CD4-positive, alpha-beta T cell (primary cell): ENCODE measurements at regions not wholly inside any gene's neighbourhood (a gene's known extent, or its start where the extent isn't known, plus 50 kb on each side); places are given as distances from the start of the nearest gene placed in this dataset.

Experiments
- ATAC-seq: fragments of 200-7000 bp; cut with Tn5 transposase; one replicate; pipeline ENCODE4 v1.10.0; 2022; ENCODE audit warnings: mild to moderate bottlenecking; ENCODE audit not compliant: poor library complexity
- CTCF ChIA-PET: fragments of 350-600 bp; sonication (Branson Sonifier 250); formaldehyde crosslinking; loops from one replicate; lab custom pipeline; 2021; ENCODE audit warnings: antibody characterized with exemption, inconsistent platforms; lab: Charles Lee
- POLR2A ChIA-PET: fragments of 350-600 bp; sonication (Branson Sonifier 250); formaldehyde crosslinking; loops from one replicate; lab custom pipeline; 2021; ENCODE audit warnings: antibody characterized with exemption, inconsistent platforms; lab: Charles Lee
- DNase-seq, 14 experiments: peaks; one replicate each; pipeline ENCODE4 v3.0.0-alpha.2; 2013 to 2020; ENCODE audit warnings: mixed read lengths in 2 of 14
- H3K27ac ChIP-seq, 2 donors: one replicate each; pipeline versions ENCODE4 v1.5.1 to v1.7.0; 2013; ENCODE audit warnings: low read length in 2 of 2, low read depth in 1 of 2, mild to moderate bottlenecking in 1 of 2
- H3K27me3 ChIP-seq, 2 experiments: 1 replicate in 1 of 2; 2 replicates in 1 of 2; pipeline versions ENCODE4 v1.6.1 to v1.7.0; 2013; ENCODE audit warnings: low read length in 2 of 2, control low read depth in 1 of 2, mild to moderate bottlenecking in 1 of 2, moderate library complexity in 1 of 2; ENCODE audit not compliant: insufficient read depth in 2 of 2, control insufficient read depth in 1 of 2
- H3K36me3 ChIP-seq: one replicate; pipeline ENCODE4 v1.6.1; 2013; ENCODE audit warnings: low read length, control low read depth; ENCODE audit not compliant: insufficient read depth
- H3K4me1 ChIP-seq: one replicate; pipeline ENCODE4 v1.6.1; 2013; ENCODE audit warnings: low read length, control low read depth; ENCODE audit not compliant: insufficient read depth
- H3K4me3 ChIP-seq: one replicate; pipeline ENCODE4 v1.5.1; 2013; ENCODE audit warnings: mild to moderate bottlenecking, low read length, moderate library complexity
- H3K9me3 ChIP-seq, 2 experiments: 1 replicate in 1 of 2; 2 replicates in 1 of 2; pipeline versions ENCODE4 v1.6.1 to v1.7.0; 2013; ENCODE audit warnings: low read length in 2 of 2, mild to moderate bottlenecking in 2 of 2, control low read depth in 1 of 2, moderate library complexity in 1 of 2; ENCODE audit not compliant: control insufficient read depth in 1 of 2, insufficient read depth in 1 of 2
- H3K27ac Mint-ChIP-seq: one replicate; pipeline ENCODE4 v1.8.0; 2020; ENCODE audit warnings: mixed read lengths
- H3K27me3 Mint-ChIP-seq: one replicate; pipeline ENCODE4 v1.8.0; 2021; ENCODE audit warnings: mixed read lengths
- H3K36me3 Mint-ChIP-seq: one replicate; pipeline ENCODE4 v1.8.0; 2021; ENCODE audit warnings: low read depth, mixed read lengths
- H3K4me1 Mint-ChIP-seq: one replicate; pipeline ENCODE4 v1.8.0; 2021; ENCODE audit warnings: low read depth, mixed read lengths
- H3K4me3 Mint-ChIP-seq: one replicate; pipeline ENCODE4 v1.8.0; 2020; ENCODE audit warnings: mild to moderate bottlenecking, mixed read lengths
- H3K9me3 Mint-ChIP-seq: one replicate; pipeline ENCODE4 v1.8.0; 2020; ENCODE audit warnings: mixed read lengths
- CTCF ChIP-seq: fragments of 200-600 bp; IDR thresholded peaks from one replicate; pipeline ENCODE4 v1.8.0; 2022; ENCODE audit warnings: antibody characterized with exemption, mild to moderate bottlenecking
- intact Hi-C, 2 experiments: fragments of 100-400 bp; cut with DNase I in 1 of 2; cut with micrococcal nuclease in 1 of 2; formaldehyde crosslinking; loops; one replicate each; pipeline versions ENCODE4 v1.15.1 to v1.9.0; 2023 to 2025; cut with DNase I, micrococcal nuclease

- Mint-ChIP-seq H3K4me3 (no peak overlapping the region), H3K27me3 (peaks cover 13% of the 10 kb centered on the region), H3K27ac (no peak overlapping the region), H3K9me3 (no peaks in the 10 kb centered on the region), H3K4me1 (no peaks in the 10 kb centered on the region), H3K36me3 (no peaks in the 10 kb centered on the region)
- Histone ChIP-seq H3K27me3 (no peaks in the 10 kb centered on the region), H3K4me3 (no peak overlapping the region), H3K27ac (no peak overlapping the region), H3K9me3 (no peaks in the 10 kb centered on the region), H3K4me1 (no peaks in the 10 kb centered on the region), H3K36me3 (no peaks in the 10 kb centered on the region)
- intact Hi-C loops = no loop called here
- POLR2A ChIA-PET = no interaction called here
- no peak for TF ChIP-seq CTCF
- ATAC-seq (no peak), DNase-seq (no peak)
- CTCF ChIA-PET = no interaction called here
These were observed 138.9 kb upstream of the LYZL1 start for GRCh38 chr10:29150010-29150409.

- ATAC-seq (no peak), DNase-seq (no peak)
- no peaks in the 10 kb centered on the region for H3K36me3 ChIP-seq
- TF ChIP-seq CTCF = no peak
- CTCF ChIA-PET = no interaction called here
- no peak overlapping the region for H3K27ac ChIP-seq
- Mint-ChIP-seq H3K9me3 (no peaks in the 10 kb centered on the region), H3K4me1 (no peaks in the 10 kb centered on the region), H3K27me3 (peaks cover 8% of the 10 kb centered on the region), H3K4me3 (no peak overlapping the region), H3K36me3 (no peaks in the 10 kb centered on the region), H3K27ac (no peak overlapping the region)
- H3K4me3 ChIP-seq = no peak overlapping the region
- POLR2A ChIA-PET = no interaction called here
- H3K27me3 ChIP-seq = no peaks in the 10 kb centered on the region
- intact Hi-C loops = no loop called here
- no peaks in the 10 kb centered on the region for H3K4me1 ChIP-seq
- no peaks in the 10 kb centered on the region for H3K9me3 ChIP-seq
These were observed 137.9 kb upstream of the LYZL1 start for GRCh38 chr10:29151005-29151404.

- no peak overlapping the region for H3K4me3 ChIP-seq
- ChIA-PET CTCF (no interaction called here), POLR2A (no interaction called here)
- H3K9me3 ChIP-seq = no peaks in the 10 kb centered on the region
- peaks cover 4% of the 10 kb centered on the region for H3K9me3 Mint-ChIP-seq
- no peak for DNase-seq
- H3K4me3 Mint-ChIP-seq = no peak overlapping the region
- no peak overlapping the region for H3K27ac Mint-ChIP-seq
- no peaks in the 10 kb centered on the region for H3K4me1 ChIP-seq
- no peaks in the 10 kb centered on the region for H3K36me3 Mint-ChIP-seq
- no peak for ATAC-seq
- H3K4me1 Mint-ChIP-seq = no peaks in the 10 kb centered on the region
- TF ChIP-seq CTCF = no peak
- intact Hi-C loops = no loop called here
- H3K27me3 Mint-ChIP-seq = peaks cover 24% of the 10 kb centered on the region
- no peaks in the 10 kb centered on the region for H3K36me3 ChIP-seq
- no peak overlapping the region for H3K27ac ChIP-seq
- no peaks in the 10 kb centered on the region for H3K27me3 ChIP-seq
These were observed 131.5 kb upstream of the LYZL1 start for GRCh38 chr10:29157321-29157720.
